Esophagus muscularis mucosa (tissue), 4 donors: ENCODE measurements at regions not wholly inside any gene's neighbourhood (a gene's known extent, or its start where the extent isn't known, plus 50 kb on each side); places are given as distances from the start of the nearest gene placed in this dataset.
"Not testable (repeated sequence)": the region's sequence is repeated elsewhere in the genome, so short reads cannot be mapped to it uniquely, and the experiment has no call there.

Experiments
- DNase-seq: peaks from one replicate; pipeline ENCODE4 v3.0.0-alpha.2; 2017; ENCODE audit errors: extremely low spot score
- H3K27ac ChIP-seq, 4 donors: fragments of 200-600 bp; sonication (generic); replicated peaks in 1 of 4; 1 replicate in 3 of 4; 2 replicates in 1 of 4; pipeline ENCODE4 v1.5.1; 2016 to 2019; ENCODE audit warnings: mild to moderate bottlenecking in 1 of 4
- H3K27me3 ChIP-seq, 4 donors: fragments of 200-600 bp; sonication (generic); one replicate each; pipeline versions ENCODE4 v1.5.1 to v1.6.0; 2016 to 2019
- H3K36me3 ChIP-seq, 4 donors: fragments of 200-600 bp; sonication (generic); one replicate each; pipeline ENCODE4 v1.5.1; 2016 to 2019
- H3K4me1 ChIP-seq, 4 donors: fragments of 200-600 bp; sonication (generic); one replicate each; pipeline ENCODE4 v1.5.1; 2016 to 2019
- H3K4me3 ChIP-seq, 4 donors: fragments of 200-600 bp; sonication (generic); 1 replicate in 2 of 4; 2 replicates in 2 of 4; pipeline ENCODE4 v1.5.1; 2016 to 2019; ENCODE audit warnings: mild to moderate bottlenecking in 4 of 4, moderate library complexity in 1 of 4
- H3K9me3 ChIP-seq, 4 donors: fragments of 200-600 bp; sonication (generic); 1 replicate in 3 of 4; 2 replicates in 1 of 4; pipeline ENCODE4 v1.5.1; 2016 to 2019
- EP300 ChIP-seq: sonication (generic); formaldehyde crosslinking; IDR thresholded peaks from one replicate; pipeline ENCODE4 v1.6.1; 2017; ENCODE audit warnings: antibody characterized with exemption
- POLR2A ChIP-seq: fragments of 450-650 bp; IDR thresholded peaks from one replicate; pipeline ENCODE4 v1.6.1; 2017; ENCODE audit warnings: antibody characterized with exemption, moderate library complexity, mild to moderate bottlenecking, low read depth
- POLR2AphosphoS5 ChIP-seq, 2 donors: sonication (generic); formaldehyde crosslinking; IDR thresholded peaks; one replicate each; pipeline ENCODE4 v1.6.1; 2017; ENCODE audit warnings: antibody characterized with exemption in 2 of 2
- WGBS: methylation state at CpG from one replicate; pipeline ENCODE4 v1.1.5; 2018; 5-methylcytosine and 5-hydroxymethylcytosine counted together
- intact Hi-C: fragments of 100-400 bp; cut with DNase I; formaldehyde crosslinking; loops from one replicate; pipeline ENCODE4 v1.15.1; 2023
- TF ChIP-seq, protein P1 (sequence below), 3 experiments: fragments of 200-600 bp in 2 of 3; fragments of 450-650 bp in 1 of 3; sonication (generic) in 2 of 3; IDR thresholded peaks; one replicate each; pipeline ENCODE4 v1.5.1; 2017 to 2019; ENCODE audit warnings: antibody characterized with exemption in 3 of 3, mild to moderate bottlenecking in 2 of 3, moderate library complexity in 1 of 3

DNA sequence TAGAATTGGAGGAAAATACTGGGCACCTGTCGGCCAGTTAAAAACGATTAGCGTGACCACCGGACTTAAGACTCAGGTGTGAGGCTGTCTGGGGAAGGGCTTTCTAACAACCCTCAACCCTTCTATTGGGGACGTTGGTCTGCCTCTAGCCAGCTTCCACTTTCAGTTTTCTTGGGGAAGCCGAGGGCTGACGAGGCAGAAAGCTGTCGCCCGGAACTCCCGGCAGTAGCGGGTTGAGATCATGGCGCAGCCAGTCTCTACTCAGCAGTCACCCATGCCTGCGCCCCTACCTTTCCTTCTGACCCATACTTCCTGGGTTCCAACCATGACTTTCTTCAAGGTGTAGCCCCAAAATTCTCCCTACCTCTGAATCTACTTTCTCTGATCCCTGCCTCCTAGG, 1424.1 kb downstream of the SLITRK1 start:
- no peak for DNase-seq
- no peak for TF ChIP-seq POLR2A
- intact Hi-C loops, result no loop called here

GRCh38 chr13:82457548-82457947, 1424.7 kb downstream of the SLITRK1 start:
- DNase-seq, H3K4me3 ChIP-seq, H3K36me3 ChIP-seq, H3K27me3 ChIP-seq, intact Hi-C loops, H3K9me3 ChIP-seq, H3K27ac ChIP-seq, H3K4me1 ChIP-seq: not testable (repeated sequence)
- 87% methylated on average over 13 of the region's 13 CpGs for WGBS

More for the DNA sequence above, 1424.1 kb downstream of the SLITRK1 start:
- H3K9me3 ChIP-seq, result no peaks in the 10 kb centered on the region
- 94% methylated on average over 13 of the region's 13 CpGs for WGBS
- H3K36me3 ChIP-seq, result no peaks in the 10 kb centered on the region
- no peak overlapping the region for H3K4me3 ChIP-seq
- no peaks in the 10 kb centered on the region for H3K27me3 ChIP-seq
- no peak overlapping the region for H3K27ac ChIP-seq
- no peaks in the 10 kb centered on the region for H3K4me1 ChIP-seq

GRCh38 chr13:82447416-82448077, 1434.7 kb downstream of the SLITRK1 start:
- no peaks in the 10 kb centered on the region for H3K27me3 ChIP-seq
- no peak overlapping the region for H3K4me3 ChIP-seq
- 85% methylated on average over 1 of the region's 1 CpG for WGBS
- no peaks in the 10 kb centered on the region for H3K36me3 ChIP-seq
- no peaks in the 10 kb centered on the region for H3K4me1 ChIP-seq
- no peak for DNase-seq
- H3K9me3 ChIP-seq, result peaks cover 0 to under 1% (median 0%) of the 10 kb centered on the region in 4 donors
- TF ChIP-seq POLR2AphosphoS5 (IDR thresholded peaks at IDR 0.05) (no peak), POLR2A (no peak), EP300 (no peak)
- TF ChIP-seq, protein P1, sequence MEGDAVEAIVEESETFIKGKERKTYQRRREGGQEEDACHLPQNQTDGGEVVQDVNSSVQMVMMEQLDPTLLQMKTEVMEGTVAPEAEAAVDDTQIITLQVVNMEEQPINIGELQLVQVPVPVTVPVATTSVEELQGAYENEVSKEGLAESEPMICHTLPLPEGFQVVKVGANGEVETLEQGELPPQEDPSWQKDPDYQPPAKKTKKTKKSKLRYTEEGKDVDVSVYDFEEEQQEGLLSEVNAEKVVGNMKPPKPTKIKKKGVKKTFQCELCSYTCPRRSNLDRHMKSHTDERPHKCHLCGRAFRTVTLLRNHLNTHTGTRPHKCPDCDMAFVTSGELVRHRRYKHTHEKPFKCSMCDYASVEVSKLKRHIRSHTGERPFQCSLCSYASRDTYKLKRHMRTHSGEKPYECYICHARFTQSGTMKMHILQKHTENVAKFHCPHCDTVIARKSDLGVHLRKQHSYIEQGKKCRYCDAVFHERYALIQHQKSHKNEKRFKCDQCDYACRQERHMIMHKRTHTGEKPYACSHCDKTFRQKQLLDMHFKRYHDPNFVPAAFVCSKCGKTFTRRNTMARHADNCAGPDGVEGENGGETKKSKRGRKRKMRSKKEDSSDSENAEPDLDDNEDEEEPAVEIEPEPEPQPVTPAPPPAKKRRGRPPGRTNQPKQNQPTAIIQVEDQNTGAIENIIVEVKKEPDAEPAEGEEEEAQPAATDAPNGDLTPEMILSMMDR (IDR thresholded peaks at IDR 0.05), result no peak
- intact Hi-C loops, result no loop called here
- no peak overlapping the region for H3K27ac ChIP-seq

GRCh38 chr13:82439159-82439904, 1442.9 kb downstream of the SLITRK1 start:
- Histone ChIP-seq H3K4me1 (no peaks in the 10 kb centered on the region), H3K27me3 (no peaks in the 10 kb centered on the region), H3K36me3 (no peaks in the 10 kb centered on the region), H3K9me3 (no peaks in the 10 kb centered on the region), H3K27ac (no peak overlapping the region), H3K4me3 (no peak overlapping the region)
- 0% methylated on average over 1 of the region's 1 CpG for WGBS
- no peak for DNase-seq
- TF ChIP-seq, protein P1 (IDR thresholded peaks at IDR 0.05), result no peak
- TF ChIP-seq POLR2AphosphoS5 (IDR thresholded peaks at IDR 0.05), result no peak
- no peak for TF ChIP-seq POLR2A
- TF ChIP-seq EP300, result no peak
- intact Hi-C loops, result no loop called here

- no CpG with 5 or more reads among the region's 1 CpG for WGBS
- intact Hi-C loops, result no loop called here
- H3K4me1 ChIP-seq, result no peaks in the 10 kb centered on the region
- no peak overlapping the region for H3K27ac ChIP-seq
- no peak overlapping the region for H3K4me3 ChIP-seq
- no peak for DNase-seq
- no peaks in the 10 kb centered on the region for H3K36me3 ChIP-seq
- TF ChIP-seq POLR2AphosphoS5 (IDR thresholded peaks at IDR 0.05), result no peak
- TF ChIP-seq POLR2A, result no peak
- no peak for TF ChIP-seq EP300
- TF ChIP-seq, protein P1 (IDR thresholded peaks at IDR 0.05), result no peak
- no peaks in the 10 kb centered on the region for H3K9me3 ChIP-seq
- H3K27me3 ChIP-seq, result no peaks in the 10 kb centered on the region
These were observed 1444.0 kb downstream of the SLITRK1 start for GRCh38 chr13:82438320-82438719.
